ENCODE measurements at regions not wholly inside any gene's neighbourhood (a gene's known extent, or its start where the extent isn't known, plus 50 kb on each side); places are given as distances from the start of the nearest gene placed in this dataset.
"Not testable (repeated sequence)": the region's sequence is repeated elsewhere in the genome, so short reads cannot be mapped to it uniquely, and the experiment has no call there.

- H3K9me3 ChIP-seq = no peaks in the 10 kb centered on the region
- 82 to 86% methylated on average over 7 of the region's 7 CpGs for whole genome bisulfite sequencing, 2 donors
- H3K27me3 ChIP-seq = no peaks in the 10 kb centered on the region
- TF ChIP-seq CTCF (IDR thresholded peaks at IDR 0.05) (no peak), POLR2A (IDR thresholded peaks at IDR 0.05) (no peak)
- DNase-seq = no peak
- H3K4me1 ChIP-seq = no peaks in the 10 kb centered on the region
- no peak overlapping the region for H3K4me3 ChIP-seq (replicated peaks in 1 of 3)
- intact Hi-C loops (cut with DNase I) = no loop called here
- no peak overlapping the region for H3K27ac ChIP-seq
- H3K36me3 ChIP-seq = no peaks in the 10 kb centered on the region
Observed at GRCh38 chr13:83150616-83151307, 731.5 kb downstream of the SLITRK1 start.

- Histone ChIP-seq H3K27ac (no peak overlapping the region), H3K4me3 (replicated peaks in 1 of 3) (no peak overlapping the region), H3K4me1 (no peaks in the 10 kb centered on the region), H3K36me3 (no peaks in the 10 kb centered on the region), H3K9me3 (no peaks in the 10 kb centered on the region), H3K27me3 (no peaks in the 10 kb centered on the region)
- no peak for DNase-seq
- intact Hi-C loops (cut with DNase I) = no loop called here
- WGBS, 2 donors = 90 to 93% methylated on average over 17 of the region's 17 CpGs
- no peak for TF ChIP-seq CTCF (IDR thresholded peaks at IDR 0.05)
- TF ChIP-seq POLR2A (IDR thresholded peaks at IDR 0.05) = no peak
Observed at GRCh38 chr13:83136660-83137059, 745.6 kb downstream of the SLITRK1 start.

- Histone ChIP-seq H3K36me3 (no peaks in the 10 kb centered on the region), H3K27ac (no peak overlapping the region), H3K27me3 (no peaks in the 10 kb centered on the region), H3K4me1 (no peaks in the 10 kb centered on the region), H3K4me3 (replicated peaks in 1 of 3) (no peak overlapping the region), H3K9me3 (no peaks in the 10 kb centered on the region)
- intact Hi-C loops (cut with DNase I) = no loop called here
- no peak for DNase-seq
- TF ChIP-seq CTCF (IDR thresholded peaks at IDR 0.05) (no peak), POLR2A (IDR thresholded peaks at IDR 0.05) (no peak)
- 0 to 52% methylated on average over 1 of the region's 1 CpG for WGBS, 2 donors
Observed at GRCh38 chr13:83125791-83126190, 756.5 kb downstream of the SLITRK1 start.

GRCh38 chr13:83121896-83122295 lies 760.4 kb downstream of the SLITRK1 start:
- no peaks in the 10 kb centered on the region for H3K27me3 ChIP-seq
- H3K9me3 ChIP-seq = no peaks in the 10 kb centered on the region
- H3K36me3 ChIP-seq = no peaks in the 10 kb centered on the region
- intact Hi-C loops (cut with DNase I) = no loop called here
- no peak for DNase-seq
- no peaks in the 10 kb centered on the region for H3K4me1 ChIP-seq
- no peak overlapping the region for H3K27ac ChIP-seq
- no peak for TF ChIP-seq CTCF (IDR thresholded peaks at IDR 0.05)
- WGBS, 2 donors = 63 to 68% methylated on average over 4 of the region's 4 CpGs
- H3K4me3 ChIP-seq (replicated peaks in 1 of 3) = no peak overlapping the region

- 60 to 61% methylated on average over 4 of the region's 4 CpGs for WGBS, 2 donors
- TF ChIP-seq POLR2A (IDR thresholded peaks at IDR 0.05) = no peak
- TF ChIP-seq CTCF (IDR thresholded peaks at IDR 0.05) = no peak
- intact Hi-C loops (cut with DNase I) = no loop called here
- no peaks in the 10 kb centered on the region for H3K36me3 ChIP-seq
- no peaks in the 10 kb centered on the region for H3K9me3 ChIP-seq
- no peak overlapping the region for H3K4me3 ChIP-seq (replicated peaks in 1 of 3)
- DNase-seq = no peak
- no peaks in the 10 kb centered on the region for H3K4me1 ChIP-seq
- no peak overlapping the region for H3K27ac ChIP-seq
- no peaks in the 10 kb centered on the region for H3K27me3 ChIP-seq
Observed at GRCh38 chr13:83117046-83117445, 765.2 kb downstream of the SLITRK1 start.

GRCh38 chr13:83101574-83102247 lies 780.6 kb downstream of the SLITRK1 start:
- H3K4me3 ChIP-seq (replicated peaks in 1 of 3); H3K9me3 ChIP-seq; intact Hi-C loops (cut with DNase I); H3K27ac ChIP-seq; H3K36me3 ChIP-seq; H3K27me3 ChIP-seq; DNase-seq; H3K4me1 ChIP-seq: not testable (repeated sequence)
- WGBS, 2 donors = 80 to 91% methylated on average over 5 of the region's 5 CpGs
